K562 (cell line): ENCODE measurements at regions not wholly inside any gene's neighbourhood (a gene's known extent, or its start where the extent isn't known, plus 50 kb on each side); places are given as distances from the start of the nearest gene placed in this dataset.

Source experiments
- ATAC-seq: fragments of 200-7000 bp; cut with Tn5 transposase; 3 replicates; pipeline ENCODE4 v1.9.1; 2020; ENCODE audit warnings: moderate library complexity
- BruUV-seq: library from RNA; stranded (reverse); fragments of 400-500 nt; replicated peaks from 2 replicates; lab custom pipeline; 2021; lab: Mats Ljungman, UMichigan
- CTCF ChIA-PET: fragments of 300-600 bp; formaldehyde crosslinking; extraction: SDS; loops from one replicate; lab custom pipeline; 2021; ENCODE audit warnings: low intra/inter-chr PET ratio; lab: Yijun Ruan, JAX
- POLR2A ChIA-PET: fragments of 300-600, 350-650 bp; sonication (Branson Sonifier 250); formaldehyde crosslinking; extraction: SDS; loops from one replicate; lab custom pipeline; 2021; ENCODE audit warnings: antibody characterized with exemption, inconsistent platforms; lab: Yijun Ruan, JAX
- DNase-seq, 4 experiments: peaks; one replicate each; pipeline versions ENCODE4 v3.0.0 to v3.0.0-alpha.2; 2011 to 2018; ENCODE audit warnings: low spot score in 3 of 4, mixed read lengths in 3 of 4; ENCODE audit errors: extremely low read depth in 1 of 4
- FAIRE-seq: peaks from 2 replicates; lab custom pipeline; 2011; peaks lifted over from hg19 to GRCh38; lab: Jason Lieb, UNC
- H2AFZ ChIP-seq: 2 replicates; pipeline ENCODE4 v1.6.0; 2011; ENCODE audit warnings: low read depth, low read length, control low read depth, inconsistent platforms
- H3K27ac ChIP-seq: fragments of 200-600 bp; 3 replicates; pipeline ENCODE4 v1.8.0; 2011; ENCODE audit warnings: low read depth, mild to moderate bottlenecking, control low read depth, inconsistent platforms, low read length, moderate library complexity, mixed read lengths; ENCODE audit errors: extremely low read depth
- H3K27me3 ChIP-seq, 2 experiments: fragments of 300-600 bp in 1 of 2; 2 replicates in 1 of 2; 3 replicates in 1 of 2; pipeline versions ENCODE4 v1.6.0 to v1.8.0; 2011; ENCODE audit warnings: inconsistent platforms in 2 of 2, low read length in 2 of 2, mild to moderate bottlenecking in 1 of 2, mixed read lengths in 1 of 2, moderate library complexity in 1 of 2; ENCODE audit not compliant: control insufficient read depth in 2 of 2, insufficient read depth in 2 of 2
- H3K36me3 ChIP-seq: fragments of 300-600 bp; 3 replicates; pipeline ENCODE4 v1.8.0; 2011; ENCODE audit warnings: mild to moderate bottlenecking, low read length, inconsistent platforms; ENCODE audit not compliant: control insufficient read depth, insufficient read depth
- H3K4me1 ChIP-seq, 2 experiments: fragments of 200-600 bp in 1 of 2; replicated peaks in 1 of 2; 2 replicates in 1 of 2; 3 replicates in 1 of 2; pipeline versions ENCODE4 v1.5.1 to v1.8.0; 2011; ENCODE audit warnings: inconsistent platforms in 2 of 2, low read length in 2 of 2, mild to moderate bottlenecking in 1 of 2, mixed read lengths in 1 of 2, moderate library complexity in 1 of 2; ENCODE audit not compliant: control insufficient read depth in 2 of 2, insufficient read depth in 2 of 2
- H3K4me2 ChIP-seq: 2 replicates; pipeline ENCODE4 v1.6.1; 2011; ENCODE audit warnings: low read length, control low read depth, inconsistent platforms, mixed read lengths; ENCODE audit not compliant: insufficient read depth
- H3K4me3 ChIP-seq: fragments of 200-600 bp; sonication (generic), shearing (Covaris generic); 2 replicates; pipeline ENCODE4 v1.5.1; 2016; ENCODE audit warnings: control low read depth, inconsistent platforms
- H3K79me2 ChIP-seq: fragments of 200-600 bp; 3 replicates; pipeline ENCODE4 v1.8.0; 2011; ENCODE audit warnings: low read length, inconsistent platforms; ENCODE audit not compliant: control insufficient read depth, insufficient read depth
- H3K9ac ChIP-seq, 2 experiments: 2 replicates each; pipeline versions ENCODE4 v1.6.0 to v1.6.1; 2011; ENCODE audit warnings: low read depth in 2 of 2, low read length in 2 of 2, control low read depth in 1 of 2, inconsistent platforms in 1 of 2, mild to moderate bottlenecking in 1 of 2, mixed read lengths in 1 of 2; ENCODE audit not compliant: insufficient read depth in 1 of 2
- H3K9me1 ChIP-seq: one replicate; pipeline ENCODE4 v1.6.0; 2011; ENCODE audit warnings: inconsistent platforms, mild to moderate bottlenecking, low read length, moderate library complexity; ENCODE audit not compliant: control insufficient read depth, insufficient read depth
- H3K9me3 ChIP-seq: replicated peaks from 2 replicates; pipeline ENCODE4 v1.5.1; 2011; ENCODE audit warnings: low read depth, low read length, inconsistent platforms; ENCODE audit not compliant: control insufficient read depth, insufficient read depth
- H4K20me1 ChIP-seq: replicated peaks from 2 replicates; pipeline ENCODE4 v1.6.1; 2011; ENCODE audit warnings: low read length, inconsistent platforms, mixed read lengths; ENCODE audit not compliant: control insufficient read depth, insufficient read depth
- DPF2 ChIP-seq: fragments of 450-650 bp; IDR thresholded peaks from 2 replicates; pipeline ENCODE4 v1.6.1; 2016
- JUND ChIP-seq, 2 experiments: IDR thresholded peaks; 2 replicates in 1 of 2; 3 replicates in 1 of 2; pipeline ENCODE4 v1.6.1; 2011; ENCODE audit warnings: borderline replicate concordance in 2 of 2, low read depth in 2 of 2, low read length in 2 of 2, improper control_type of control experiment in 1 of 2, missing biosample characterization in 1 of 2, missing genetic modification characterization in 1 of 2, missing genetic modification reagents in 1 of 2
- KHSRP ChIP-seq: fragments of 450-650 bp; IDR thresholded peaks from 2 replicates; pipeline ENCODE4 v1.6.1; 2017
- MEIS2 ChIP-seq: fragments of 450-650 bp; IDR thresholded peaks from 2 replicates; pipeline ENCODE4 v1.6.1; 2014; ENCODE audit warnings: mild to moderate bottlenecking; ENCODE audit not compliant: partially characterized antibody
- SRSF3 ChIP-seq: fragments of 200-400 bp; formaldehyde crosslinking; IDR thresholded peaks from 2 replicates; pipeline ENCODE4 v1.6.1; 2016; ENCODE audit warnings: mild to moderate bottlenecking, low read length, moderate library complexity; ENCODE audit not compliant: insufficient read depth
- ZNF77 ChIP-seq: fragments of 250-450 bp; sonication (Bioruptor Pico); IDR thresholded peaks from 2 replicates; pipeline ENCODE4 v1.5.0; 2020
- WGBS: fragments of 100-300 bp; shearing (Covaris generic); methylation state at CpG from one replicate; pipeline ENCODE4 v1.1.6; 2016; ENCODE audit warnings: low coverage, mixed read lengths; ENCODE audit not compliant: insufficient coverage; ENCODE audit errors: missing lambda C conversion rate; 5-methylcytosine and 5-hydroxymethylcytosine counted together
- in situ Hi-C: fragments of 300-500 bp; cut with MboI; formaldehyde crosslinking; loops from 4 replicates; pipeline ENCODE4 v1.15.0; 2018; ENCODE audit warnings: inconsistent platforms, mixed read lengths
- intact Hi-C: fragments of 100-400 bp; cut with micrococcal nuclease; formaldehyde crosslinking; loops from 2 replicates; pipeline ENCODE4 v1.14.2; 2022
- TF ChIP-seq, protein P1 (sequence below): fragments of 450-650 bp; IDR thresholded peaks from 2 replicates; pipeline ENCODE4 v1.6.1; 2016; ENCODE audit warnings: mild to moderate bottlenecking, moderate library complexity
- TF ChIP-seq, protein P2 (sequence below): IDR thresholded peaks from 2 replicates; pipeline ENCODE4 v1.6.1; 2012; ENCODE audit warnings: low read depth, low read length, improper control_type of control experiment, borderline replicate concordance

DNA sequence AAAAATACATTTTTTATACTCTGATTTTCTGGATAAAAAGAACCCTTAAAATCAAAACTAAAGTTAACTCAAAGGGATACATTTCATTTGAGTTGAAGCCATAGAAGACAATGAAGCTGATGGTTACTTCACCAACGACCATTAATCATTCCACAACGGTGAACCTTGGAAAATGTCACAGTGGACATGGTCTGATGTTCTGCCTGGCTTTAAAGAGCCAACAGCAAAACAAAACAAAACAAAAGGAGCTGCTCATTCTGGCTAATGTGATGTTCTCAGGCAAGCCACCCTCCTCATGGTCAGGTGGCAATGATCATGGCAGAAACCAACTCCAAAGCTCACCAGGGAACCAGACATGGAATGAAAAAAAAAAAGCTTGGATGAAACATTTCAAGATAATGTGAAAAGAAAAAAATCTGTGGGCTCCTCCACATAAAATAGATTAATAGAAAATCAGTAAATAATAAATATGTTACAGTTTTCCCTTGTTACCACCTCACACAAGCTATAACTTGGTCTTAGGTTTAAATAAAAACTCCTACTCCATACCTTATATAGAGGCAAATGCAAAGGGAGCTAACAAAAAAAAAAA, 90.1 kb upstream of the SERTAD2 start:
- no TSS peak for BruUV-seq
- H2AFZ ChIP-seq = peak overlapping the region; percentile 35; the same call in 1 of the 2 replicates
- H3K27ac ChIP-seq = no peak overlapping the region
- no peak for ATAC-seq
- no peak for FAIRE-seq
- H4K20me1 ChIP-seq = no peaks in the 10 kb centered on the region
- no peak overlapping the region for H3K4me3 ChIP-seq
- no peaks in the 10 kb centered on the region for H3K79me2 ChIP-seq
- H3K4me2 ChIP-seq = no peak overlapping the region
- WGBS = 14% methylated on average over 2 of the region's 2 CpGs
- ChIA-PET POLR2A (interaction anchor here (0.6 to 1.5 kb wide), 4 partner anchors 17 to 90 kb away, joined by 3 read pairs; partner anchors contain the start of gene SERTAD2), CTCF (no interaction called here)
- no peak overlapping the region for H3K9ac ChIP-seq
- no peaks in the 10 kb centered on the region for H3K9me1 ChIP-seq
- H3K4me1 ChIP-seq = peaks cover 0 to 4% of the 10 kb centered on the region in 2 experiments; a peak in 2 of 5 replicates
- H3K9me3 ChIP-seq = no peaks in the 10 kb centered on the region
- H3K27me3 ChIP-seq = no peaks in the 10 kb centered on the region
- no peak for DNase-seq
- in situ Hi-C loops = no loop called here
- no peaks in the 10 kb centered on the region for H3K36me3 ChIP-seq
- intact Hi-C loops = no loop called here
- TF ChIP-seq JUND (IDR thresholded peaks at IDR 0.05; ENCODE audit: borderline replicate concordance, low read depth, low read length) (no peak), JUND (tag; IDR thresholded peaks at IDR 0.05; ENCODE audit: borderline replicate concordance, low read depth, low read length) (no peak), ZNF77 (CRISPR knock-in tag) (no peak), SRSF3 (no peak), KHSRP (no peak), DPF2 (no peak), MEIS2 (peak; percentile 75)
- TF ChIP-seq, protein P1, sequence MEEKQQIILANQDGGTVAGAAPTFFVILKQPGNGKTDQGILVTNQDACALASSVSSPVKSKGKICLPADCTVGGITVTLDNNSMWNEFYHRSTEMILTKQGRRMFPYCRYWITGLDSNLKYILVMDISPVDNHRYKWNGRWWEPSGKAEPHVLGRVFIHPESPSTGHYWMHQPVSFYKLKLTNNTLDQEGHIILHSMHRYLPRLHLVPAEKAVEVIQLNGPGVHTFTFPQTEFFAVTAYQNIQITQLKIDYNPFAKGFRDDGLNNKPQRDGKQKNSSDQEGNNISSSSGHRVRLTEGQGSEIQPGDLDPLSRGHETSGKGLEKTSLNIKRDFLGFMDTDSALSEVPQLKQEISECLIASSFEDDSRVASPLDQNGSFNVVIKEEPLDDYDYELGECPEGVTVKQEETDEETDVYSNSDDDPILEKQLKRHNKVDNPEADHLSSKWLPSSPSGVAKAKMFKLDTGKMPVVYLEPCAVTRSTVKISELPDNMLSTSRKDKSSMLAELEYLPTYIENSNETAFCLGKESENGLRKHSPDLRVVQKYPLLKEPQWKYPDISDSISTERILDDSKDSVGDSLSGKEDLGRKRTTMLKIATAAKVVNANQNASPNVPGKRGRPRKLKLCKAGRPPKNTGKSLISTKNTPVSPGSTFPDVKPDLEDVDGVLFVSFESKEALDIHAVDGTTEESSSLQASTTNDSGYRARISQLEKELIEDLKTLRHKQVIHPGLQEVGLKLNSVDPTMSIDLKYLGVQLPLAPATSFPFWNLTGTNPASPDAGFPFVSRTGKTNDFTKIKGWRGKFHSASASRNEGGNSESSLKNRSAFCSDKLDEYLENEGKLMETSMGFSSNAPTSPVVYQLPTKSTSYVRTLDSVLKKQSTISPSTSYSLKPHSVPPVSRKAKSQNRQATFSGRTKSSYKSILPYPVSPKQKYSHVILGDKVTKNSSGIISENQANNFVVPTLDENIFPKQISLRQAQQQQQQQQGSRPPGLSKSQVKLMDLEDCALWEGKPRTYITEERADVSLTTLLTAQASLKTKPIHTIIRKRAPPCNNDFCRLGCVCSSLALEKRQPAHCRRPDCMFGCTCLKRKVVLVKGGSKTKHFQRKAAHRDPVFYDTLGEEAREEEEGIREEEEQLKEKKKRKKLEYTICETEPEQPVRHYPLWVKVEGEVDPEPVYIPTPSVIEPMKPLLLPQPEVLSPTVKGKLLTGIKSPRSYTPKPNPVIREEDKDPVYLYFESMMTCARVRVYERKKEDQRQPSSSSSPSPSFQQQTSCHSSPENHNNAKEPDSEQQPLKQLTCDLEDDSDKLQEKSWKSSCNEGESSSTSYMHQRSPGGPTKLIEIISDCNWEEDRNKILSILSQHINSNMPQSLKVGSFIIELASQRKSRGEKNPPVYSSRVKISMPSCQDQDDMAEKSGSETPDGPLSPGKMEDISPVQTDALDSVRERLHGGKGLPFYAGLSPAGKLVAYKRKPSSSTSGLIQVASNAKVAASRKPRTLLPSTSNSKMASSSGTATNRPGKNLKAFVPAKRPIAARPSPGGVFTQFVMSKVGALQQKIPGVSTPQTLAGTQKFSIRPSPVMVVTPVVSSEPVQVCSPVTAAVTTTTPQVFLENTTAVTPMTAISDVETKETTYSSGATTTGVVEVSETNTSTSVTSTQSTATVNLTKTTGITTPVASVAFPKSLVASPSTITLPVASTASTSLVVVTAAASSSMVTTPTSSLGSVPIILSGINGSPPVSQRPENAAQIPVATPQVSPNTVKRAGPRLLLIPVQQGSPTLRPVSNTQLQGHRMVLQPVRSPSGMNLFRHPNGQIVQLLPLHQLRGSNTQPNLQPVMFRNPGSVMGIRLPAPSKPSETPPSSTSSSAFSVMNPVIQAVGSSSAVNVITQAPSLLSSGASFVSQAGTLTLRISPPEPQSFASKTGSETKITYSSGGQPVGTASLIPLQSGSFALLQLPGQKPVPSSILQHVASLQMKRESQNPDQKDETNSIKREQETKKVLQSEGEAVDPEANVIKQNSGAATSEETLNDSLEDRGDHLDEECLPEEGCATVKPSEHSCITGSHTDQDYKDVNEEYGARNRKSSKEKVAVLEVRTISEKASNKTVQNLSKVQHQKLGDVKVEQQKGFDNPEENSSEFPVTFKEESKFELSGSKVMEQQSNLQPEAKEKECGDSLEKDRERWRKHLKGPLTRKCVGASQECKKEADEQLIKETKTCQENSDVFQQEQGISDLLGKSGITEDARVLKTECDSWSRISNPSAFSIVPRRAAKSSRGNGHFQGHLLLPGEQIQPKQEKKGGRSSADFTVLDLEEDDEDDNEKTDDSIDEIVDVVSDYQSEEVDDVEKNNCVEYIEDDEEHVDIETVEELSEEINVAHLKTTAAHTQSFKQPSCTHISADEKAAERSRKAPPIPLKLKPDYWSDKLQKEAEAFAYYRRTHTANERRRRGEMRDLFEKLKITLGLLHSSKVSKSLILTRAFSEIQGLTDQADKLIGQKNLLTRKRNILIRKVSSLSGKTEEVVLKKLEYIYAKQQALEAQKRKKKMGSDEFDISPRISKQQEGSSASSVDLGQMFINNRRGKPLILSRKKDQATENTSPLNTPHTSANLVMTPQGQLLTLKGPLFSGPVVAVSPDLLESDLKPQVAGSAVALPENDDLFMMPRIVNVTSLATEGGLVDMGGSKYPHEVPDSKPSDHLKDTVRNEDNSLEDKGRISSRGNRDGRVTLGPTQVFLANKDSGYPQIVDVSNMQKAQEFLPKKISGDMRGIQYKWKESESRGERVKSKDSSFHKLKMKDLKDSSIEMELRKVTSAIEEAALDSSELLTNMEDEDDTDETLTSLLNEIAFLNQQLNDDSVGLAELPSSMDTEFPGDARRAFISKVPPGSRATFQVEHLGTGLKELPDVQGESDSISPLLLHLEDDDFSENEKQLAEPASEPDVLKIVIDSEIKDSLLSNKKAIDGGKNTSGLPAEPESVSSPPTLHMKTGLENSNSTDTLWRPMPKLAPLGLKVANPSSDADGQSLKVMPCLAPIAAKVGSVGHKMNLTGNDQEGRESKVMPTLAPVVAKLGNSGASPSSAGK = no peak
- TF ChIP-seq, protein P2, sequence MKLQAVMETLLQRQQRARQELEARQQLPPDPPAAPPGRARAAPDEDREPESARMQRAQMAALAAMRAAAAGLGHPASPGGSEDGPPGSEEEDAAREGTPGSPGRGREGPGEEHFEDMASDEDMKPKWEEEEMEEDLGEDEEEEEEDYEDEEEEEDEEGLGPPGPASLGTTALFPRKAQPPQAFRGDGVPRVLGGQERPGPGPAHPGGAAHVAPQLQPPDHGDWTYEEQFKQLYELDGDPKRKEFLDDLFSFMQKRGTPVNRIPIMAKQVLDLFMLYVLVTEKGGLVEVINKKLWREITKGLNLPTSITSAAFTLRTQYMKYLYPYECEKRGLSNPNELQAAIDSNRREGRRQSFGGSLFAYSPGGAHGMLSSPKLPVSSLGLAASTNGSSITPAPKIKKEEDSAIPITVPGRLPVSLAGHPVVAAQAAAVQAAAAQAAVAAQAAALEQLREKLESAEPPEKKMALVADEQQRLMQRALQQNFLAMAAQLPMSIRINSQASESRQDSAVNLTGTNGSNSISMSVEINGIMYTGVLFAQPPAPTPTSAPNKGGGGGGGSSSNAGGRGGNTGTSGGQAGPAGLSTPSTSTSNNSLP = no peak
